ENCODE measurements at regions not wholly inside any gene's neighbourhood (a gene's known extent, or its start where the extent isn't known, plus 50 kb on each side); places are given as distances from the start of the nearest gene placed in this dataset.

- 84% methylated on average over 3 of the region's 3 CpGs for WGBS (ENCODE audit: low lambda C conversion rate, missing lambda C conversion rate)
- no peaks in the 10 kb centered on the region for H3K79me2 ChIP-seq
- H2AFZ ChIP-seq: no peak overlapping the region
- no peak overlapping the region for H3K4me3 ChIP-seq
- H3K4me1 ChIP-seq (ENCODE audit: insufficient read depth): no peaks in the 10 kb centered on the region
- H4K20me1 ChIP-seq (ENCODE audit: insufficient read depth, poor library complexity, severe bottlenecking): no peaks in the 10 kb centered on the region
- H3K9me2 ChIP-seq (replicated peaks; ENCODE audit: insufficient read depth): no peaks in the 10 kb centered on the region
- TF ChIP-seq CTCF (IDR thresholded peaks at IDR 0.05; ENCODE audit: poor library complexity) (no peak), EZH2phosphoT487 (IDR thresholded peaks at IDR 0.05; ENCODE audit: low read depth, severe bottlenecking, unreplicated experiment) (no peak), EZH2 (IDR thresholded peaks at IDR 0.05; ENCODE audit: borderline replicate concordance) (no peak)
- no peak overlapping the region for H3K4me2 ChIP-seq
- H3K9me3 ChIP-seq (ENCODE audit: low read depth): no peaks in the 10 kb centered on the region
- no peaks in the 10 kb centered on the region for H3K27me3 ChIP-seq
- H3K36me3 ChIP-seq (replicated peaks; ENCODE audit: insufficient read depth, low read depth): no peaks in the 10 kb centered on the region
- no peak overlapping the region for H3K27ac ChIP-seq
- DNase-seq (ENCODE audit: low spot score): no peak
These were observed 213.3 kb upstream of the CFAP20DC start for GRCh38 chr3:59263152-59263551.

GRCh38 chr3:59262076-59262498, 212.3 kb upstream of the CFAP20DC start:
- H4K20me1 ChIP-seq (ENCODE audit: insufficient read depth, poor library complexity, severe bottlenecking): no peaks in the 10 kb centered on the region
- H3K36me3 ChIP-seq (replicated peaks; ENCODE audit: insufficient read depth, low read depth): no peaks in the 10 kb centered on the region
- no peak for TF ChIP-seq CTCF (IDR thresholded peaks at IDR 0.05; ENCODE audit: poor library complexity)
- TF ChIP-seq EZH2phosphoT487 (IDR thresholded peaks at IDR 0.05; ENCODE audit: low read depth, severe bottlenecking, unreplicated experiment): no peak
- TF ChIP-seq EZH2 (IDR thresholded peaks at IDR 0.05; ENCODE audit: borderline replicate concordance): no peak
- H3K4me3 ChIP-seq: no peak overlapping the region
- 74% methylated on average over 2 of the region's 2 CpGs for WGBS (ENCODE audit: low lambda C conversion rate, missing lambda C conversion rate)
- H2AFZ ChIP-seq: no peak overlapping the region
- H3K4me2 ChIP-seq: no peak overlapping the region
- H3K27ac ChIP-seq: no peak overlapping the region
- H3K9me3 ChIP-seq (ENCODE audit: low read depth): no peaks in the 10 kb centered on the region
- no peak for DNase-seq (ENCODE audit: low spot score)
- H3K4me1 ChIP-seq (ENCODE audit: insufficient read depth): no peaks in the 10 kb centered on the region
- no peaks in the 10 kb centered on the region for H3K79me2 ChIP-seq
- no peaks in the 10 kb centered on the region for H3K27me3 ChIP-seq
- no peaks in the 10 kb centered on the region for H3K9me2 ChIP-seq (replicated peaks; ENCODE audit: insufficient read depth)

- no peak for DNase-seq (ENCODE audit: low spot score)
- no peak overlapping the region for H3K27ac ChIP-seq
- no peak for TF ChIP-seq EZH2phosphoT487 (IDR thresholded peaks at IDR 0.05; ENCODE audit: low read depth, severe bottlenecking, unreplicated experiment)
- no peak for TF ChIP-seq CTCF (IDR thresholded peaks at IDR 0.05; ENCODE audit: poor library complexity)
- no peak for TF ChIP-seq EZH2 (IDR thresholded peaks at IDR 0.05; ENCODE audit: borderline replicate concordance)
- no peaks in the 10 kb centered on the region for H3K27me3 ChIP-seq
- no peaks in the 10 kb centered on the region for H3K36me3 ChIP-seq (replicated peaks; ENCODE audit: insufficient read depth, low read depth)
- no peak overlapping the region for H3K4me3 ChIP-seq
- no peaks in the 10 kb centered on the region for H3K9me2 ChIP-seq (replicated peaks; ENCODE audit: insufficient read depth)
- H2AFZ ChIP-seq: no peak overlapping the region
- H3K9me3 ChIP-seq (ENCODE audit: low read depth): no peaks in the 10 kb centered on the region
- no peaks in the 10 kb centered on the region for H4K20me1 ChIP-seq (ENCODE audit: insufficient read depth, poor library complexity, severe bottlenecking)
- no peaks in the 10 kb centered on the region for H3K79me2 ChIP-seq
- no peaks in the 10 kb centered on the region for H3K4me1 ChIP-seq (ENCODE audit: insufficient read depth)
- no peak overlapping the region for H3K4me2 ChIP-seq
These were observed 211.2 kb upstream of the CFAP20DC start for GRCh38 chr3:59261009-59261408.

All from hepatocyte (in vitro differentiated cells).